ENCODE measurements at regions not wholly inside any gene's neighbourhood (a gene's known extent, or its start where the extent isn't known, plus 50 kb on each side); places are given as distances from the start of the nearest gene placed in this dataset.

DNA sequence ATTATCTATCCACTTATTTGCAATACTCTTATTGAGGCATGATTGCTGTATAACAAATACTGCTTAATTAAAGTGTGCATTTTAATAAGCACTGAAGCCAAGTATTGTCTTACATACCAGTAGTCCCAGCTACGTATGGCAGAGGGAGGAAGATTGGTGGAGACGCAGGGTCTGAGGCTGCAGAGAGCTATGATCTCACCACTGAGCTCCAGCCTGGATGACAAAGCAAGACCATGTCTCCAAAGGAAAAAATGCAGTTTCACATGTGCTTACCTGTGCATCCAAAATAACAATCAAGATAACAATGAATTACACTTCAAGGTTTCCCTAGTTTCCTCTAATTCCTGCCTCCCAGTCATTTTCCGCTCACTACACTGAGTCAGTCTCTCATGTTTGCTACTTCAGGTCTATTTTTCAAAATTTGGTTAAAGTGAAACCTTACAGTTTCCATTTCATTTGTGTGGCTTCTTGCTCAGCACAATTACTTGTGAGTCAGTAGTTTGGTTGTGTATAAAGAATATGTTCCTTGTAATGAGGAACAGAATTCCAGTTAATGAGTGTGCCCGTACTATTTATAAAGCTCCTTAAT lies 1250.1 kb downstream of the TMEM121 start:
- intact Hi-C loops (cut with DNase I), result loop anchor here in 1 of 10 donors (5.0 kb wide), 1 partner anchor 49 kb away; no protein-coding TSS in a partner anchor
- H3K36me3 ChIP-seq, result no peaks in the 10 kb centered on the region
- DNase-seq (no peak), ATAC-seq (no peak)
- H3K4me3 ChIP-seq, result no peak overlapping the region
- no peak overlapping the region for H3K27ac ChIP-seq
- no peaks in the 10 kb centered on the region for H3K9me3 ChIP-seq
- WGBS, 4 donors, result 12 to 64% (median 45%) methylated on average over 4 of the region's 4 CpGs
- H3K4me1 ChIP-seq, result no peaks in the 10 kb centered on the region
- no peak for TF ChIP-seq POLR2A (IDR thresholded peaks at IDR 0.05)
- TF ChIP-seq, protein P1, sequence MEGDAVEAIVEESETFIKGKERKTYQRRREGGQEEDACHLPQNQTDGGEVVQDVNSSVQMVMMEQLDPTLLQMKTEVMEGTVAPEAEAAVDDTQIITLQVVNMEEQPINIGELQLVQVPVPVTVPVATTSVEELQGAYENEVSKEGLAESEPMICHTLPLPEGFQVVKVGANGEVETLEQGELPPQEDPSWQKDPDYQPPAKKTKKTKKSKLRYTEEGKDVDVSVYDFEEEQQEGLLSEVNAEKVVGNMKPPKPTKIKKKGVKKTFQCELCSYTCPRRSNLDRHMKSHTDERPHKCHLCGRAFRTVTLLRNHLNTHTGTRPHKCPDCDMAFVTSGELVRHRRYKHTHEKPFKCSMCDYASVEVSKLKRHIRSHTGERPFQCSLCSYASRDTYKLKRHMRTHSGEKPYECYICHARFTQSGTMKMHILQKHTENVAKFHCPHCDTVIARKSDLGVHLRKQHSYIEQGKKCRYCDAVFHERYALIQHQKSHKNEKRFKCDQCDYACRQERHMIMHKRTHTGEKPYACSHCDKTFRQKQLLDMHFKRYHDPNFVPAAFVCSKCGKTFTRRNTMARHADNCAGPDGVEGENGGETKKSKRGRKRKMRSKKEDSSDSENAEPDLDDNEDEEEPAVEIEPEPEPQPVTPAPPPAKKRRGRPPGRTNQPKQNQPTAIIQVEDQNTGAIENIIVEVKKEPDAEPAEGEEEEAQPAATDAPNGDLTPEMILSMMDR (IDR thresholded peaks at IDR 0.05), result no peak
- H3K27me3 ChIP-seq, result peaks cover 0 to 23% (median 0%) of the 10 kb centered on the region in 9 donors

DNA sequence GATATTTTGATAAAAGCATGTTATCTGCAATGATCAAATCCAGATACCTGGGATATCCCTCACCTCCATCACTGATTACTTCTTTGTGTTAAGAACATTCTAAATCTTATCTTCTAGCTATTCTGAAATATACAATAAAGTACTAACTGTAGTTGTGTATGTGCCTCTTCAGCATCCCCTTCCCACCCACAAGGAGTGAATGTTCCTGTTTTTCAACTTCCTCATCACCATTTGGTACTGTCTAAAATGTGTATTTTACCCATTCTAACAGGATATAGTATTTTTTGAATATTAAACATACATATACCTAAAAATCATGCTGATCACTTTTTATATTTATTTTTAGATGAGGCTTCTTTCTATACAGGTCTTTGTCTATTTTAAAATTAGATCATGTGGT lies 1252.6 kb downstream of the TMEM121 start:
- no peak for DNase-seq

DNA sequence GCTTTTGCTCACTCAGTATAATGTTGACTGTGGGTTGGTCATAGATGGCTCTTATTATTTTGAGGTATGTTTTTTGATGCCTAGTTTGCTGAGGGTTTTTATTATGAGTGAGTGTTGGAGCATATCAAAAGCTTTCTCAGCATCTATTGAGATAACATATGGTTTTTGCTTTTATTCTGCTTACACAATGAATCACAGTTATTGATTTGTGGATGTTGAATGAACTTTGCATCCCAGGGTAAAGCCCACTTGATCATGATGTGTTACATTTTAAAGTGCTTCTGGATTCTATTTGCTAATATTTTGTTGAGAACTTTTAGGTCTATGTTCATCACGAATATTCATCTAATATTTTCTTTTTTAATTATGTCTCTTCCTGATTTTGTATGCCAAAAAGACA lies 1260.3 kb downstream of the TMEM121 start:
- intact Hi-C loops (cut with DNase I), result no loop called here
- no peak for DNase-seq

More for the DNA sequence above, 1252.6 kb downstream of the TMEM121 start:
- TF ChIP-seq, protein P1 (IDR thresholded peaks at IDR 0.05), result no peak
- no peak for TF ChIP-seq POLR2A (IDR thresholded peaks at IDR 0.05)
- intact Hi-C loops (cut with DNase I), result loop anchor here in 1 of 10 donors (5.0 kb wide), 1 partner anchor 52 kb away; no protein-coding TSS in a partner anchor
- Histone ChIP-seq H3K27ac (no peak overlapping the region), H3K4me3 (no peak overlapping the region), H3K4me1 (no peaks in the 10 kb centered on the region), H3K27me3 (peaks cover 0 to 17% (median 0%) of the 10 kb centered on the region in 9 donors), H3K36me3 (no peaks in the 10 kb centered on the region), H3K9me3 (no peaks in the 10 kb centered on the region)
- ATAC-seq, result no peak

DNA sequence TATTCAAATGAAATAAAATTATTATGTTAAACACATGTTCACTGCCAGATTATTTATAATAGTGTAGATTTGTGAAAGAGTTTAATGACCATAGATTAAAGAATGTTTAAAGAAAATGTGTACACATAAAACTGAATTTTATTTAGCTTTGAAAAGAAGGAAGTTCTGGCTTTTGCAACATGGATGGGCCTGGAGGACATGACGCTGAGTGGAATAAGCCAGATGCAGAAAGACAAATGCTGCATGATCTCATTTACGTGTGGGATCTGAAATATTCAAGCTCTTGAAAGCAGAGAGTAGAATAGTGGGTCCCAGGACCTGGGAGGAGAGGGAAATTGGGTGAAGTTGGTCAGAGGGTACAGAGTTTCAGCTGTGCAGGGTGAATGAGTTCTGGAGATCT lies 1261.2 kb downstream of the TMEM121 start:
- no peaks in the 10 kb centered on the region for H3K4me1 ChIP-seq
- no peak for DNase-seq
- 43 to 59% (median 46%) methylated on average over 2 of the region's 2 CpGs for WGBS, 4 donors
- H3K4me3 ChIP-seq, result no peak overlapping the region
- no peak overlapping the region for H3K27ac ChIP-seq
- intact Hi-C loops (cut with DNase I), result no loop called here
- H3K36me3 ChIP-seq, result no peaks in the 10 kb centered on the region
- no peak for TF ChIP-seq POLR2A (IDR thresholded peaks at IDR 0.05)
- TF ChIP-seq, protein P1 (IDR thresholded peaks at IDR 0.05), result no peak
- H3K27me3 ChIP-seq, result peaks cover 0 to 10% (median 0%) of the 10 kb centered on the region in 9 donors
- no peak for ATAC-seq
- H3K9me3 ChIP-seq, result no peaks in the 10 kb centered on the region

More for the DNA sequence above, 1260.3 kb downstream of the TMEM121 start:
- no peak for ATAC-seq
- Histone ChIP-seq H3K27me3 (peaks cover 0 to 10% (median 0%) of the 10 kb centered on the region in 9 donors), H3K4me3 (no peak overlapping the region), H3K36me3 (no peaks in the 10 kb centered on the region), H3K9me3 (no peaks in the 10 kb centered on the region), H3K4me1 (no peaks in the 10 kb centered on the region), H3K27ac (no peak overlapping the region)
- TF ChIP-seq POLR2A (IDR thresholded peaks at IDR 0.05), result no peak
- TF ChIP-seq, protein P1 (IDR thresholded peaks at IDR 0.05), result no peak
- 12 to 23% (median 18%) methylated on average over 1 of the region's 1 CpG for WGBS, 4 donors

Measured in heart left ventricle (tissue), 16 donors.